ENCODE measurements at regions not wholly inside any gene's neighbourhood (a gene's known extent, or its start where the extent isn't known, plus 50 kb on each side); places are given as distances from the start of the nearest gene placed in this dataset.

GRCh38 chr9:8136477-8136876, 336.9 kb upstream of the DMAC1 start:
- Histone ChIP-seq H3K27ac (no peak overlapping the region), H3K9me3 (ENCODE audit: low read depth) (no peaks in the 10 kb centered on the region), H3K4me1 (ENCODE audit: insufficient read depth) (no peaks in the 10 kb centered on the region), H4K20me1 (ENCODE audit: insufficient read depth) (no peaks in the 10 kb centered on the region), H3K79me2 (ENCODE audit: insufficient read depth) (no peaks in the 10 kb centered on the region), H3K4me2 (ENCODE audit: unreplicated experiment) (no peak overlapping the region), H3F3A (ENCODE audit: insufficient read depth) (no peaks in the 10 kb centered on the region), H3K9ac (no peak overlapping the region), H3K9me2 (ENCODE audit: insufficient read depth) (no peaks in the 10 kb centered on the region), H3K4me3 (no peak overlapping the region), H3K27me3 (replicated peaks; ENCODE audit: insufficient read depth) (no peaks in the 10 kb centered on the region), H2AFZ (no peak overlapping the region), H3K36me3 (ENCODE audit: low read depth) (no peaks in the 10 kb centered on the region)
- DNase-seq, result no peak
- in situ Hi-C loops (cut with MboI), result no loop called here
- no peak for TF ChIP-seq EZH2 (IDR thresholded peaks at IDR 0.05; ENCODE audit: insufficient read depth, poor library complexity, severe bottlenecking)
- no peak for TF ChIP-seq EZH2phosphoT487 (IDR thresholded peaks at IDR 0.05; ENCODE audit: insufficient read depth, low read depth)
- WGBS, 2 experiments (ENCODE audit: low coverage in 1 of 2, low lambda C conversion rate in 2 of 2, missing lambda C conversion rate in 2 of 2), result 56 to 74% methylated on average over 1 of the region's 1 CpG

- TF ChIP-seq EZH2phosphoT487 (IDR thresholded peaks at IDR 0.05; ENCODE audit: insufficient read depth, low read depth) (no peak), EZH2 (IDR thresholded peaks at IDR 0.05; ENCODE audit: insufficient read depth, poor library complexity, severe bottlenecking) (no peak)
- H3K4me3 ChIP-seq, result no peak overlapping the region
Observed at GRCh38 chr9:8134635-8135034, 335.1 kb upstream of the DMAC1 start.

GRCh38 chr9:8133606-8134005, 334.0 kb upstream of the DMAC1 start:
- no peak overlapping the region for H3K4me2 ChIP-seq (ENCODE audit: unreplicated experiment)
- DNase-seq, result no peak
- no peaks in the 10 kb centered on the region for H3K9me2 ChIP-seq (ENCODE audit: insufficient read depth)
- H3K9me3 ChIP-seq (ENCODE audit: low read depth), result no peaks in the 10 kb centered on the region
- H3K9ac ChIP-seq, result no peak overlapping the region
- H3K36me3 ChIP-seq (ENCODE audit: low read depth), result no peaks in the 10 kb centered on the region
- H3K4me3 ChIP-seq, result no peak overlapping the region
- in situ Hi-C loops (cut with MboI), result no loop called here
- H3K27ac ChIP-seq, result no peak overlapping the region
- H3K27me3 ChIP-seq (replicated peaks; ENCODE audit: insufficient read depth), result no peaks in the 10 kb centered on the region
- H2AFZ ChIP-seq, result no peak overlapping the region
- H4K20me1 ChIP-seq (ENCODE audit: insufficient read depth), result no peaks in the 10 kb centered on the region
- WGBS, 2 experiments (ENCODE audit: low coverage in 1 of 2, low lambda C conversion rate in 2 of 2, missing lambda C conversion rate in 2 of 2), result 11 to 15% methylated on average over 2 of the region's 2 CpGs
- H3F3A ChIP-seq (ENCODE audit: insufficient read depth), result no peaks in the 10 kb centered on the region
- no peak for TF ChIP-seq EZH2phosphoT487 (IDR thresholded peaks at IDR 0.05; ENCODE audit: insufficient read depth, low read depth)
- no peak for TF ChIP-seq EZH2 (IDR thresholded peaks at IDR 0.05; ENCODE audit: insufficient read depth, poor library complexity, severe bottlenecking)
- no peaks in the 10 kb centered on the region for H3K79me2 ChIP-seq (ENCODE audit: insufficient read depth)
- H3K4me1 ChIP-seq (ENCODE audit: insufficient read depth), result no peaks in the 10 kb centered on the region

More at GRCh38 chr9:8134635-8135034, 335.1 kb upstream of the DMAC1 start:
- Histone ChIP-seq H3K4me2 (ENCODE audit: unreplicated experiment) (no peak overlapping the region), H3K9me2 (ENCODE audit: insufficient read depth) (no peaks in the 10 kb centered on the region), H4K20me1 (ENCODE audit: insufficient read depth) (no peaks in the 10 kb centered on the region), H3K79me2 (ENCODE audit: insufficient read depth) (no peaks in the 10 kb centered on the region), H3K9ac (no peak overlapping the region), H3K4me1 (ENCODE audit: insufficient read depth) (no peaks in the 10 kb centered on the region), H2AFZ (no peak overlapping the region), H3K9me3 (ENCODE audit: low read depth) (no peaks in the 10 kb centered on the region), H3K27me3 (replicated peaks; ENCODE audit: insufficient read depth) (no peaks in the 10 kb centered on the region), H3K27ac (no peak overlapping the region), H3F3A (ENCODE audit: insufficient read depth) (no peaks in the 10 kb centered on the region), H3K36me3 (ENCODE audit: low read depth) (no peaks in the 10 kb centered on the region)
- DNase-seq, result no peak
- WGBS, 2 experiments (ENCODE audit: low coverage in 1 of 2, low lambda C conversion rate in 2 of 2, missing lambda C conversion rate in 2 of 2), result 8 to 14% methylated on average over 3 of the region's 3 CpGs
- in situ Hi-C loops (cut with MboI), result no loop called here

GRCh38 chr9:8115570-8115969, 316.0 kb upstream of the DMAC1 start:
- in situ Hi-C loops (cut with MboI), result no loop called here
- H3K27me3 ChIP-seq (replicated peaks; ENCODE audit: insufficient read depth), result no peaks in the 10 kb centered on the region
- no peaks in the 10 kb centered on the region for H3K9me2 ChIP-seq (ENCODE audit: insufficient read depth)
- H3K4me2 ChIP-seq (ENCODE audit: unreplicated experiment), result no peak overlapping the region
- DNase-seq, result no peak
- H3K79me2 ChIP-seq (ENCODE audit: insufficient read depth), result no peaks in the 10 kb centered on the region
- no peak for TF ChIP-seq EZH2phosphoT487 (IDR thresholded peaks at IDR 0.05; ENCODE audit: insufficient read depth, low read depth)
- no peak for TF ChIP-seq EZH2 (IDR thresholded peaks at IDR 0.05; ENCODE audit: insufficient read depth, poor library complexity, severe bottlenecking)
- H3K9me3 ChIP-seq (ENCODE audit: low read depth), result no peaks in the 10 kb centered on the region
- WGBS, 2 experiments (ENCODE audit: low coverage in 1 of 2, low lambda C conversion rate in 2 of 2, missing lambda C conversion rate in 2 of 2), result 0% methylated on average over 1 of the region's 1 CpG
- H2AFZ ChIP-seq, result no peak overlapping the region
- no peak overlapping the region for H3K27ac ChIP-seq
- no peaks in the 10 kb centered on the region for H3K36me3 ChIP-seq (ENCODE audit: low read depth)
- H4K20me1 ChIP-seq (ENCODE audit: insufficient read depth), result no peaks in the 10 kb centered on the region
- no peaks in the 10 kb centered on the region for H3K4me1 ChIP-seq (ENCODE audit: insufficient read depth)
- H3K4me3 ChIP-seq, result no peak overlapping the region
- H3K9ac ChIP-seq, result no peak overlapping the region
- H3F3A ChIP-seq (ENCODE audit: insufficient read depth), result no peaks in the 10 kb centered on the region

GRCh38 chr9:8114826-8115225, 315.2 kb upstream of the DMAC1 start:
- no peak overlapping the region for H2AFZ ChIP-seq
- TF ChIP-seq EZH2 (IDR thresholded peaks at IDR 0.05; ENCODE audit: insufficient read depth, poor library complexity, severe bottlenecking) (no peak), EZH2phosphoT487 (IDR thresholded peaks at IDR 0.05; ENCODE audit: insufficient read depth, low read depth) (no peak)
- 6 to 15% methylated on average over 1 of the region's 1 CpG for WGBS, 2 experiments (ENCODE audit: low coverage in 1 of 2, low lambda C conversion rate in 2 of 2, missing lambda C conversion rate in 2 of 2)
- H3K4me2 ChIP-seq (ENCODE audit: unreplicated experiment), result no peak overlapping the region
- no peaks in the 10 kb centered on the region for H3F3A ChIP-seq (ENCODE audit: insufficient read depth)
- in situ Hi-C loops (cut with MboI), result no loop called here
- H3K9me3 ChIP-seq (ENCODE audit: low read depth), result no peaks in the 10 kb centered on the region
- H3K4me1 ChIP-seq (ENCODE audit: insufficient read depth), result no peaks in the 10 kb centered on the region
- no peaks in the 10 kb centered on the region for H3K79me2 ChIP-seq (ENCODE audit: insufficient read depth)
- H3K9ac ChIP-seq, result no peak overlapping the region
- no peaks in the 10 kb centered on the region for H4K20me1 ChIP-seq (ENCODE audit: insufficient read depth)
- H3K9me2 ChIP-seq (ENCODE audit: insufficient read depth), result no peaks in the 10 kb centered on the region
- DNase-seq, result no peak
- no peaks in the 10 kb centered on the region for H3K27me3 ChIP-seq (replicated peaks; ENCODE audit: insufficient read depth)
- H3K36me3 ChIP-seq (ENCODE audit: low read depth), result no peaks in the 10 kb centered on the region
- no peak overlapping the region for H3K4me3 ChIP-seq
- H3K27ac ChIP-seq, result no peak overlapping the region
